ENCODE measurements at regions not wholly inside any gene's neighbourhood (a gene's known extent, or its start where the extent isn't known, plus 50 kb on each side); places are given as distances from the start of the nearest gene placed in this dataset.
"Not testable (repeated sequence)": the region's sequence is repeated elsewhere in the genome, so short reads cannot be mapped to it uniquely, and the experiment has no call there.

DNA sequence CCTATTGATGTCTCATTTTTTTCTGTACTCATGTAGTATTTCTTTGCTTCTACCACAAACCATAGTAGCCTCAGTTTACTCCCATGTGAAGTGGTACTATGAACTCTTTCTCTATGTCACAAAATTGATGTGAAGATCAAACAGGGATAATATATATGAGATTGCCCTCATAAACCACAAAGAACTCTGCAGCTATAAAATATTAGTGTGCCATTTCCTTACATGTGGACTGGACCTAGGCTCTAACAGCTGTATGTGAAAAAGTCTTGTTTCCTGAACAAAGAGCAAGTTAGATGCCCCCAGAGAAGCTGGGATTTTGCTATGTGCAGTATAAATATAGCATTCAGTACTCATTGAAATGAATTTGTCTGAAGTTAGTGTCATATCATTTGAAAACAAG is 412.6 kb upstream of the ADAMTSL1 start:
- Histone ChIP-seq H3K4me1 (ENCODE audit: control insufficient read depth, insufficient read depth, low read length) (peaks cover 15% of the 10 kb centered on the region), H3K9me3 (replicated peaks; ENCODE audit: low read length) (no peaks in the 10 kb centered on the region), H3K27me3 (ENCODE audit: control insufficient read depth, insufficient read depth, low read length) (no peaks in the 10 kb centered on the region), H3K36me3 (ENCODE audit: insufficient read depth, low read length) (no peaks in the 10 kb centered on the region), H3K4me3 (ENCODE audit: low read length) (no peak overlapping the region), H3K9ac (ENCODE audit: low read depth, low read length) (no peak overlapping the region), H3K4me2 (ENCODE audit: low read length) (no peak overlapping the region)

GRCh38 chr9:18061856-18062255 is 412.1 kb upstream of the ADAMTSL1 start:
- H3K36me3 ChIP-seq (ENCODE audit: insufficient read depth, low read length) = no peaks in the 10 kb centered on the region
- H3K4me3 ChIP-seq (ENCODE audit: low read length) = no peak overlapping the region
- H3K27me3 ChIP-seq (ENCODE audit: control insufficient read depth, insufficient read depth, low read length) = no peaks in the 10 kb centered on the region
- peaks cover 15% of the 10 kb centered on the region for H3K4me1 ChIP-seq (ENCODE audit: control insufficient read depth, insufficient read depth, low read length)
- no peaks in the 10 kb centered on the region for H3K9me3 ChIP-seq (replicated peaks; ENCODE audit: low read length)
- H3K9ac ChIP-seq (ENCODE audit: low read depth, low read length) = no peak overlapping the region
- peak overlapping the region; percentile 27 for H3K4me2 ChIP-seq (ENCODE audit: low read length)

GRCh38 chr9:18063856-18064390 is 410.0 kb upstream of the ADAMTSL1 start:
- Histone ChIP-seq H3K9me3 (replicated peaks; ENCODE audit: low read length) (no peaks in the 10 kb centered on the region), H3K4me1 (ENCODE audit: control insufficient read depth, insufficient read depth, low read length) (peaks cover 15% of the 10 kb centered on the region), H3K36me3 (ENCODE audit: insufficient read depth, low read length) (no peaks in the 10 kb centered on the region), H3K4me3 (ENCODE audit: low read length) (no peak overlapping the region), H3K27me3 (ENCODE audit: control insufficient read depth, insufficient read depth, low read length) (no peaks in the 10 kb centered on the region), H3K9ac (ENCODE audit: low read depth, low read length) (no peak overlapping the region), H3K4me2 (ENCODE audit: low read length) (no peak overlapping the region)

DNA sequence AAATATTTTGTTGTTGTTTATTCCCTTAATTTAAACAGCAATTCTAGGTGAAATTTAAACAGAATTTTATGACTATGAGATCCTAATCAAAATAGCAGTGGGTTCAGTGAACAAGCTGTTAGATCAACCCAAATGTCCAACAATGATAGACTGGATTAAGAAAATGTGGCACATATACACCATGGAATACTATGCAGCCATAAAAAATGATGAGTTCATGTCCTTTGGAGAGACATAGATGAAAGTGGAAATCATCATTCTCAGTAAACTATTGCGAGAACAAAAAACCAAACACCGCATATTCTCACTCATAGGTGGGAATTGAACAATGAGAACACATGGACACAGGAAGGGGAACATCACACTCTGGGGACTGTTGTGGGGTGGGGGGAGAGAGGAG is 407.3 kb upstream of the ADAMTSL1 start:
- not testable (repeated sequence) for H3K9me3 ChIP-seq (replicated peaks; ENCODE audit: low read length); H3K9ac ChIP-seq (ENCODE audit: low read depth, low read length); H3K4me3 ChIP-seq (ENCODE audit: low read length); H3K4me2 ChIP-seq (ENCODE audit: low read length); H3K27me3 ChIP-seq (ENCODE audit: control insufficient read depth, insufficient read depth, low read length); H3K36me3 ChIP-seq (ENCODE audit: insufficient read depth, low read length)
- H3K4me1 ChIP-seq (ENCODE audit: control insufficient read depth, insufficient read depth, low read length) = peaks cover 25% of the 10 kb centered on the region

GRCh38 chr9:18067548-18068120 is 406.3 kb upstream of the ADAMTSL1 start:
- no peak overlapping the region for H3K4me2 ChIP-seq (ENCODE audit: low read length)
- no peaks in the 10 kb centered on the region for H3K9me3 ChIP-seq (replicated peaks; ENCODE audit: low read length)
- H3K9ac ChIP-seq (ENCODE audit: low read depth, low read length) = no peak overlapping the region
- no peaks in the 10 kb centered on the region for H3K27me3 ChIP-seq (ENCODE audit: control insufficient read depth, insufficient read depth, low read length)
- peaks cover 23% of the 10 kb centered on the region for H3K4me1 ChIP-seq (ENCODE audit: control insufficient read depth, insufficient read depth, low read length)
- H3K36me3 ChIP-seq (ENCODE audit: insufficient read depth, low read length) = no peaks in the 10 kb centered on the region
- no peak overlapping the region for H3K4me3 ChIP-seq (ENCODE audit: low read length)

DNA sequence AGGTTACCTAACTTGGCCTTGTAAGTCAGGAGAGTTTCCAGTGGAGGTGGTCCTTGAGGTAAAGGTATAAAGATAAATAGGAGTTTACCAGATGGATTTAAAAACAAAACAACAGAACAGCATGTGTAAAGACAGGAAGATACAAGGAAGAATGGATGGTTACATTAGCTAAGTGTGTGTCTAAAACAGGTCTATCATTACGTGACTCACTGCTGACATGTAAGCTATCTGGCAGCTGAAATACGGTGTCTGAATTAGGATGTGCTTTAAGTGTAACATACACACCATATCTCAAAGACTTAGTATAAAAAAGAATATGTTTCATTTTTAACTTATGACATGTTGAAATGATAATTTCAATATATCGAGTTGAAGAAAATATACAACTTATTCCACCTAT is 405.1 kb upstream of the ADAMTSL1 start:
- Histone ChIP-seq H3K4me2 (ENCODE audit: low read length) (no peak overlapping the region), H3K9ac (ENCODE audit: low read depth, low read length) (no peak overlapping the region), H3K4me1 (ENCODE audit: control insufficient read depth, insufficient read depth, low read length) (peaks cover 16% of the 10 kb centered on the region), H3K9me3 (replicated peaks; ENCODE audit: low read length) (no peaks in the 10 kb centered on the region), H3K4me3 (ENCODE audit: low read length) (no peak overlapping the region), H3K36me3 (ENCODE audit: insufficient read depth, low read length) (no peaks in the 10 kb centered on the region), H3K27me3 (ENCODE audit: control insufficient read depth, insufficient read depth, low read length) (no peaks in the 10 kb centered on the region)

DNA sequence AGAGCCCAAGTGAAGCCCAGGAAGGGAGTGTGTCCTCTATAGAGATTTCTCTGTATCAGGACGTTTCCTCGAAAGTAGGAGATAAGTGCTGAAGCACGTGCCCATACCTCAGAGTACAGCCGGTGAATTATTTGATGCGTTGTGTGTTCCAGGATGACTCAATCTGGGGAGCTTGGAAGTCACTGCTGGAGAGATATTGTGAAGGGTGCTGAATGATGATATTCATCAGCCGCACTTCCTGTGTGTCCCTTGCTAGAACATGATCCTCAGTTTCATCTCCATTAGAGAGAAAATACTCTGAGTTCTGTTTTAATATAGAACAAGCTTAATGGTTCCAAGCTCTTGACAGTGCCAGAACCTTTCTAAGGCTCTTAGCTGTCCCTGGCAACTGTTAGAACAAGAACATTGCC is 402.3 kb upstream of the ADAMTSL1 start:
- Histone ChIP-seq H3K4me2 (ENCODE audit: low read length) (no peak overlapping the region), H3K9me3 (replicated peaks; ENCODE audit: low read length) (no peaks in the 10 kb centered on the region), H3K4me1 (ENCODE audit: control insufficient read depth, insufficient read depth, low read length) (peaks cover 14% of the 10 kb centered on the region), H3K27me3 (ENCODE audit: control insufficient read depth, insufficient read depth, low read length) (no peaks in the 10 kb centered on the region), H3K4me3 (ENCODE audit: low read length) (no peak overlapping the region), H3K9ac (ENCODE audit: low read depth, low read length) (no peak overlapping the region), H3K36me3 (ENCODE audit: insufficient read depth, low read length) (no peaks in the 10 kb centered on the region)

DNA sequence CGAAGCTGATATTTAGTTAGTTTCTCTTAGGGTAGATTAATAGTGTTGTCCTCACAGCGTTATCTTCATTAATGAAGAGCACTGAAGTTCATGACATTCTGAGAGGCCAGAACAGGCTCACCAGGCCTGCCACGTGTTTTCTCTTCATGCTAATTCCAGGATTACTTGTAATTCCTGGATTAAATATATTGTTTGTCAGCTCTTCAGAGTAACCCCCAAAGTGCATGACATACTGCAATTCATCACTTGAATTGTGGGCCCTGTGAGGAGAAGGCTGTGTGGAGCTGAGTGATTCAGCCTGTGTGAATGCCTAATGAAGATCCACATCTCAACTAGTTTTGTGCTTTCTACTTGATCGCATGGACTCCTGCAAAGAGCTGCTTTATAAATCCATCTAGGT is 401.0 kb upstream of the ADAMTSL1 start:
- Histone ChIP-seq H3K27me3 (ENCODE audit: control insufficient read depth, insufficient read depth, low read length) (no peaks in the 10 kb centered on the region), H3K4me2 (ENCODE audit: low read length) (no peak overlapping the region), H3K36me3 (ENCODE audit: insufficient read depth, low read length) (no peaks in the 10 kb centered on the region), H3K9me3 (replicated peaks; ENCODE audit: low read length) (no peaks in the 10 kb centered on the region), H3K9ac (ENCODE audit: low read depth, low read length) (no peak overlapping the region), H3K4me1 (ENCODE audit: control insufficient read depth, insufficient read depth, low read length) (peaks cover 14% of the 10 kb centered on the region), H3K4me3 (ENCODE audit: low read length) (no peak overlapping the region)

- H3K9ac ChIP-seq (ENCODE audit: low read depth, low read length) = no peak overlapping the region
- no peaks in the 10 kb centered on the region for H3K36me3 ChIP-seq (ENCODE audit: insufficient read depth, low read length)
- no peak overlapping the region for H3K4me2 ChIP-seq (ENCODE audit: low read length)
- no peaks in the 10 kb centered on the region for H3K27me3 ChIP-seq (ENCODE audit: control insufficient read depth, insufficient read depth, low read length)
- no peaks in the 10 kb centered on the region for H3K9me3 ChIP-seq (replicated peaks; ENCODE audit: low read length)
- no peak overlapping the region for H3K4me3 ChIP-seq (ENCODE audit: low read length)
- H3K4me1 ChIP-seq (ENCODE audit: control insufficient read depth, insufficient read depth, low read length) = peaks cover 14% of the 10 kb centered on the region
Observed at GRCh38 chr9:18074041-18074440, 399.9 kb upstream of the ADAMTSL1 start.

DNA sequence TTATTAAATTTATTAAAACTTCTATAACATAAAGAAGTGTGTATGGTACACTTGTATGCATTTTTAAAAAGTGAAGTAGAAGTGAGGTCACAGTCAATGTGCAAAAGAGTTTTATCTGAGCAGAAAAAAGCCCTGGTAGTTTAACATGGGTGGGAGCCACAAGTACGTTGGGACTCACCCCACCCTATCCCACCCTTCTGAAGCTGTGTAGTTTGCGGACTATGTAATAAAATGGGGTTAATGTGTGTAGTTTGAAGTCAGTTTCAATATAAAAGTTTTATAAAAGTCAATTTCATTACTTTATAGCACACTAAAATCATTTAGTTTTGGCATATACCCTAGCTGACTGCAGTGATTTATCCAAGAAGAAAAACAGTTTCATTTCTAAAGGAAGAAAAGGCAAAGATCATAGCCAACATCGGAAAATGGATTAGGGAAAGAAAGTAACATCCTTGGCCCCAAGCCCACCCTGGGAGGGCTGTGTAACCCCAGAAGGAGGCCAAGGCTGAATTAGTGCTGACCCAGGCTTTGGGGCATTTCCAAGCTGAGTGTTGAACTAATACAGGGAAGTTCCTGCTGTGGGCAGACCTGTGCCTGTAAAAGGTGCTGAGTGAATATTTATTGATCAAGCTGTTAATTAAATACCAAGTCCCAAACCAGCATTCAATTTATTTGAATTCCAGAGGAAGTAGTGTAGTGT is 398.6 kb upstream of the ADAMTSL1 start:
- Histone ChIP-seq H3K36me3 (ENCODE audit: insufficient read depth, low read length) (no peaks in the 10 kb centered on the region), H3K27me3 (ENCODE audit: control insufficient read depth, insufficient read depth, low read length) (no peaks in the 10 kb centered on the region), H3K9ac (ENCODE audit: low read depth, low read length) (no peak overlapping the region), H3K4me3 (ENCODE audit: low read length) (no peak overlapping the region), H3K4me2 (ENCODE audit: low read length) (no peak overlapping the region), H3K9me3 (replicated peaks; ENCODE audit: low read length) (no peaks in the 10 kb centered on the region), H3K4me1 (ENCODE audit: control insufficient read depth, insufficient read depth, low read length) (peaks cover 14% of the 10 kb centered on the region)

GRCh38 chr9:18077941-18078678 is 395.8 kb upstream of the ADAMTSL1 start:
- Histone ChIP-seq H3K4me1 (ENCODE audit: control insufficient read depth, insufficient read depth, low read length) (no peaks in the 10 kb centered on the region), H3K9ac (ENCODE audit: low read depth, low read length) (no peak overlapping the region), H3K4me3 (ENCODE audit: low read length) (no peak overlapping the region), H3K36me3 (ENCODE audit: insufficient read depth, low read length) (no peaks in the 10 kb centered on the region), H3K9me3 (replicated peaks; ENCODE audit: low read length) (no peaks in the 10 kb centered on the region), H3K4me2 (ENCODE audit: low read length) (no peak overlapping the region), H3K27me3 (ENCODE audit: control insufficient read depth, insufficient read depth, low read length) (no peaks in the 10 kb centered on the region)

Data from skeletal muscle satellite cell (primary cell).